ENCODE measurements at regions not wholly inside any gene's neighbourhood (a gene's known extent, or its start where the extent isn't known, plus 50 kb on each side); places are given as distances from the start of the nearest gene placed in this dataset.

- no peak; the same call in 2 of the 3 replicates for ATAC-seq
- TF ChIP-seq ZFP30 (CRISPR knock-in tag; IDR thresholded peaks at IDR 0.05) = no peak
- TF ChIP-seq ZNF70 (CRISPR knock-in tag; IDR thresholded peaks at IDR 0.05) = no peak
- no peak for TF ChIP-seq POU6F1 (CRISPR knock-in tag; IDR thresholded peaks at IDR 0.05; ENCODE audit: borderline replicate concordance, low read depth)
- TF ChIP-seq PPARA (CRISPR knock-in tag; IDR thresholded peaks at IDR 0.05; ENCODE audit: borderline replicate concordance) = no peak
- TF ChIP-seq SNAI2 (CRISPR knock-in tag; IDR thresholded peaks at IDR 0.05) = no peak
- no peak for TF ChIP-seq ZNF8 (CRISPR knock-in tag; IDR thresholded peaks at IDR 0.05)
- TF ChIP-seq ZFP3 (CRISPR knock-in tag; IDR thresholded peaks at IDR 0.05) = no peak
- no peak for TF ChIP-seq ZNF565 (CRISPR knock-in tag; conservative IDR thresholded peaks at IDR 0.05; ENCODE audit: low read depth)
- TF ChIP-seq CSDC2 (CRISPR knock-in tag; IDR thresholded peaks at IDR 0.05) = no peak
- no peak for TF ChIP-seq TCF4 (CRISPR knock-in tag; IDR thresholded peaks at IDR 0.05; ENCODE audit: borderline replicate concordance)
- TF ChIP-seq BACH2 (CRISPR knock-in tag; IDR thresholded peaks at IDR 0.05; ENCODE audit: borderline replicate concordance) = no peak
- TF ChIP-seq TSHZ2 (CRISPR knock-in tag; IDR thresholded peaks at IDR 0.05) = no peak
- no peak for TF ChIP-seq CSRNP3 (CRISPR knock-in tag; IDR thresholded peaks at IDR 0.05)
- no peak for TF ChIP-seq PATZ1 (CRISPR knock-in tag; IDR thresholded peaks at IDR 0.05; ENCODE audit: borderline replicate concordance)
- TF ChIP-seq ZC3H10 (CRISPR knock-in tag; IDR thresholded peaks at IDR 0.05) = no peak
Observed at GRCh38 chr2:47236503-47237215, 60.3 kb upstream of the CALM2 start.

GRCh38 chr2:47235132-47235531, 58.8 kb upstream of the CALM2 start:
- ATAC-seq = no peak
- TF ChIP-seq SNAI2 (CRISPR knock-in tag; IDR thresholded peaks at IDR 0.05) = no peak

- ATAC-seq = no peak
- no peak for TF ChIP-seq RARB (CRISPR knock-in tag; IDR thresholded peaks at IDR 0.05)
- TF ChIP-seq ZNF8 (CRISPR knock-in tag; IDR thresholded peaks at IDR 0.05) = no peak
- TF ChIP-seq GLIS3 (CRISPR knock-in tag; IDR thresholded peaks at IDR 0.05) = no peak
- TF ChIP-seq ARNTL (CRISPR knock-in tag; IDR thresholded peaks at IDR 0.05; ENCODE audit: borderline replicate concordance, low read depth) = no peak
- no peak for TF ChIP-seq BACH2 (CRISPR knock-in tag; IDR thresholded peaks at IDR 0.05; ENCODE audit: borderline replicate concordance)
- TF ChIP-seq CREB5 (CRISPR knock-in tag; IDR thresholded peaks at IDR 0.05; ENCODE audit: low read depth) = no peak
- no peak for TF ChIP-seq TCF4 (CRISPR knock-in tag; IDR thresholded peaks at IDR 0.05; ENCODE audit: borderline replicate concordance)
- no peak for TF ChIP-seq POU6F1 (CRISPR knock-in tag; IDR thresholded peaks at IDR 0.05; ENCODE audit: borderline replicate concordance, low read depth)
- TF ChIP-seq ISL1 (CRISPR knock-in tag; IDR thresholded peaks at IDR 0.05) = no peak
- TF ChIP-seq PPARA (CRISPR knock-in tag; IDR thresholded peaks at IDR 0.05; ENCODE audit: borderline replicate concordance) = no peak
Observed at GRCh38 chr2:47234456-47234855, 58.1 kb upstream of the CALM2 start.
